GM12878 (cell line): ENCODE measurements at regions not wholly inside any gene's neighbourhood (a gene's known extent, or its start where the extent isn't known, plus 50 kb on each side); places are given as distances from the start of the nearest gene placed in this dataset.

ENCODE experiments used
- ATAC-seq: fragments of 200-7000 bp; cut with Tn5 transposase; 3 replicates; pipeline ENCODE4 v1.9.1; 2020; ENCODE audit warnings: mild to moderate bottlenecking, moderate library complexity
- BruUV-seq: library from RNA; stranded (reverse); fragments of 400-500 nt; replicated peaks from 2 replicates; lab custom pipeline; 2021; lab: Mats Ljungman, UMichigan
- CTCF ChIA-PET: fragments of 300-600 bp; sonication (Branson Sonifier 250); formaldehyde crosslinking; extraction: SDS; loops from one replicate; lab custom pipeline; 2021; ENCODE audit warnings: inconsistent platforms; lab: Yijun Ruan, JAX
- POLR2A ChIA-PET: fragments of 350-600 bp; formaldehyde crosslinking; extraction: SDS; loops from one replicate; lab custom pipeline; 2021; ENCODE audit warnings: inconsistent platforms; lab: Charles Lee
- RAD21 ChIA-PET: fragments of 300-600 bp; sonication (Branson Sonifier 250); formaldehyde crosslinking; loops from one replicate; lab custom pipeline; 2023; ENCODE audit warnings: antibody characterized with exemption; ENCODE audit not compliant: unreplicated experiment; lab: Charles Lee
- SMC1A ChIA-PET: fragments of 300-600 bp; sonication (Branson Sonifier 250); formaldehyde crosslinking; loops from one replicate; lab custom pipeline; 2023; ENCODE audit not compliant: unreplicated experiment, uncharacterized antibody; lab: Charles Lee
- DNase-seq: peaks from one replicate; pipeline ENCODE4 v3.0.0-alpha.2; 2011; ENCODE audit warnings: low read depth, low spot score
- FAIRE-seq: peaks from 3 replicates; lab custom pipeline; 2011; peaks lifted over from hg19 to GRCh38; lab: Jason Lieb, UNC
- H2AFZ ChIP-seq: 2 replicates; pipeline ENCODE4 v1.6.0; 2011; ENCODE audit warnings: low read depth, low read length, control low read depth; ENCODE audit not compliant: control insufficient read depth
- H3K27ac ChIP-seq: 2 replicates; pipeline ENCODE4 v1.5.1; 2011; ENCODE audit warnings: control low read depth; ENCODE audit not compliant: control insufficient read depth, insufficient read depth
- H3K27me3 ChIP-seq, 2 experiments: replicated peaks in 1 of 2; 2 replicates each; pipeline versions ENCODE4 v1.6.0 to v1.6.1; 2011; ENCODE audit warnings: low read length in 1 of 2; ENCODE audit not compliant: control insufficient read depth in 2 of 2, insufficient read depth in 2 of 2
- H3K36me3 ChIP-seq, 2 experiments: 2 replicates each; pipeline ENCODE4 v1.5.1; 2011; ENCODE audit warnings: low read length in 1 of 2; ENCODE audit not compliant: control insufficient read depth in 2 of 2, insufficient read depth in 2 of 2
- H3K4me1 ChIP-seq: 2 replicates; pipeline ENCODE4 v1.6.1; 2011; ENCODE audit warnings: mild to moderate bottlenecking, low read length, moderate library complexity, mixed read lengths; ENCODE audit not compliant: control insufficient read depth, insufficient read depth
- H3K4me2 ChIP-seq: 2 replicates; pipeline ENCODE4 v1.6.0; 2011; ENCODE audit warnings: control low read depth; ENCODE audit not compliant: control insufficient read depth, insufficient read depth
- H3K4me3 ChIP-seq: fragments of 200-600 bp; sonication (generic); 2 replicates; pipeline ENCODE4 v1.5.1; 2016
- H3K79me2 ChIP-seq: 2 replicates; pipeline ENCODE4 v1.6.0; 2011; ENCODE audit warnings: low read length; ENCODE audit not compliant: control insufficient read depth, insufficient read depth
- H3K9ac ChIP-seq: 2 replicates; pipeline ENCODE4 v1.8.0; 2011; ENCODE audit warnings: low read length, control low read depth, mixed read lengths; ENCODE audit not compliant: control insufficient read depth, insufficient read depth
- H3K9me3 ChIP-seq: replicated peaks from 3 replicates; pipeline ENCODE4 v1.5.1; 2011; ENCODE audit warnings: mild to moderate bottlenecking, low read length; ENCODE audit not compliant: control insufficient read depth, insufficient read depth
- H4K20me1 ChIP-seq: 2 replicates; pipeline ENCODE4 v1.6.0; 2011; ENCODE audit not compliant: control insufficient read depth, insufficient read depth
- ATF7 ChIP-seq: fragments of 450-650 bp; IDR thresholded peaks from 2 replicates; pipeline ENCODE4 v1.6.1; 2016; ENCODE audit warnings: low read depth, mild to moderate bottlenecking
- CBX5 ChIP-seq: sonication (generic); IDR thresholded peaks from 2 replicates; pipeline ENCODE4 v1.6.1; 2016; ENCODE audit warnings: low read depth, moderate library complexity, mild to moderate bottlenecking, inconsistent platforms
- CREB1 ChIP-seq: IDR thresholded peaks from 2 replicates; pipeline ENCODE4 v1.6.1; 2012; ENCODE audit warnings: low read depth, mild to moderate bottlenecking, inconsistent platforms
- MEF2B ChIP-seq: fragments of 450-650 bp; IDR thresholded peaks from 2 replicates; pipeline ENCODE4 v1.6.1; 2018; ENCODE audit warnings: mild to moderate bottlenecking, moderate library complexity; ENCODE audit not compliant: partially characterized antibody, poor library complexity, severe bottlenecking
- RAD21 ChIP-seq: IDR thresholded peaks from 2 replicates; pipeline ENCODE4 v1.6.1; 2011; ENCODE audit warnings: mild to moderate bottlenecking, low read depth, low read length, moderate library complexity; ENCODE audit not compliant: insufficient read depth
- RAD51 ChIP-seq: fragments of 450-650 bp; IDR thresholded peaks from 2 replicates; pipeline ENCODE4 v1.6.1; 2016; ENCODE audit warnings: moderate library complexity, mild to moderate bottlenecking, inconsistent platforms
- RB1 ChIP-seq: fragments of 450-650 bp; formaldehyde crosslinking; IDR thresholded peaks from 2 replicates; pipeline ENCODE4 v1.6.1; 2017; ENCODE audit warnings: mild to moderate bottlenecking, borderline replicate concordance
- RBBP5 ChIP-seq: fragments of 200-600 bp; sonication (generic); conservative IDR thresholded peaks from 2 replicates; pipeline ENCODE4 v1.6.1; 2016
- SIN3A ChIP-seq: IDR thresholded peaks from 2 replicates; pipeline ENCODE4 v1.6.1; 2012; ENCODE audit warnings: low read depth, low read length, improper control_type of control experiment
- SUPT20H ChIP-seq: IDR thresholded peaks from 2 replicates; pipeline ENCODE4 v1.6.1; 2011; ENCODE audit warnings: low read depth, mild to moderate bottlenecking, low read length, moderate library complexity, borderline replicate concordance; ENCODE audit not compliant: control insufficient read depth
- USF2 ChIP-seq: IDR thresholded peaks from 2 replicates; pipeline ENCODE4 v1.6.1; 2011; ENCODE audit warnings: low read depth, low read length, improper control_type of control experiment, borderline replicate concordance
- ZNF217 ChIP-seq: fragments of 450-650 bp; IDR thresholded peaks from 2 replicates; pipeline ENCODE4 v1.6.1; 2017; ENCODE audit warnings: antibody characterized with exemption, mild to moderate bottlenecking
- WGBS: methylation state at CpG from one replicate; pipeline ENCODE4 v1.1.6; 2016; ENCODE audit warnings: low lambda C conversion rate; ENCODE audit not compliant: insufficient replicate concordance, insufficient coverage; ENCODE audit errors: missing lambda C conversion rate; 5-methylcytosine and 5-hydroxymethylcytosine counted together
- in situ Hi-C: fragments of 300-500 bp; cut with MboI; formaldehyde crosslinking; loops from 9 replicates; pipeline ENCODE4 v1.14.3; 2018; ENCODE audit warnings: mixed read lengths
- intact Hi-C: fragments of 100-400 bp; cut with micrococcal nuclease; formaldehyde crosslinking; loops from one replicate; pipeline ENCODE4 v1.14.2; 2022; ENCODE audit not compliant: unreplicated experiment
- TF ChIP-seq, protein P1 (sequence below): fragments of 450-650 bp; IDR thresholded peaks from 2 replicates; pipeline ENCODE4 v1.6.1; 2017; ENCODE audit warnings: mild to moderate bottlenecking
- TF ChIP-seq, protein P2 (sequence below): IDR thresholded peaks from 2 replicates; pipeline ENCODE4 v1.6.1; 2011; ENCODE audit warnings: borderline replicate concordance, low read depth, mild to moderate bottlenecking, moderate library complexity, mixed read lengths, low read length; ENCODE audit not compliant: insufficient read depth; ENCODE audit errors: extremely low read length
- TF ChIP-seq, protein P3 (sequence below): IDR thresholded peaks from 2 replicates; pipeline ENCODE4 v1.6.1; 2011; ENCODE audit warnings: borderline replicate concordance, low read depth, mild to moderate bottlenecking, moderate library complexity, low read length; ENCODE audit not compliant: insufficient read depth, poor library complexity, severe bottlenecking

- TF ChIP-seq SIN3A (no peak), MEF2B (no peak), CBX5 (no peak), ZNF217 (no peak), RAD21 (no peak), RBBP5 (no peak)
Measured at GRCh38 chr9:129318121-129319075, 140.3 kb upstream of the IER5L start (continued).

DNA sequence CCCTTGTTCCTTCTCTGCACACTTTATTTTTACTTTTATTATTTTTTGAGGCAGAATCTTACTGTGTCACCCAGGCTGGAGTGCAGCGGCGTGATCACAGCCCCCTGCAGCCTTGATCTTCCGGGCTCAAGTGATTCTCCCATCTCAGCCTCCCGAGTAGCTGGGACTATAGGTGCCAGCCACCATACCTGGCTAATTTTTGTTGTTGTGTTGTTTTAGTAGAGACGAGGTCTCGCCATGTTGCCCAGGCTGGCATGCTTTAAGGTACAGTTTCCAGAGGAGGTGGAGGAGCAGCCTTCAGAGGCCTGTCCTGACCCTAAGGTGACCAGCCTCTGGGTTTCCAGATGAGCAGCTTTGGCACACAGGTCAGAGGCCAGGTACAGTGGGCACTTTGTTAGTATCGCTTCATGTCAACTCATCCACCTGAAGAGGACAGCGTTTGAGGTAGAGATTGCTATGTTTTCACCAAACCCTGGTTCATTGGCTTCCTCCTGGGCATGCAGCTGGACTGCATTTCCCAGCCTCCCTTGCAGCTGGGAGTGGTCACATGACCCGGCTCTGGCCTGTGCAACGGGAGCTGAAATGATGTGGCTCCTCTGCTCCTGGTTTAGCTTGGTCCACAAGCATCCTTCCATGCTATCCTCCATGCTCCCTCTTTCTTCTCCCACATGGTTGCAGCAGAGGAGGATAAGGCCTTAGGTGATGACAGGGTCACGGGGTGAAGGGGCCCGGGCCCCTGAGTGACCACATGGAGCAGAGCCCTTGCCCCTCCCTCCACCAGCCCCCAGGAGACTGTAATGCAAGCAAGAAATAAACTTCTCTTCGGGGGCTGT is 139.3 kb upstream of the IER5L start:
- peak; percentile 44; the same call in 2 of the 3 replicates for ATAC-seq
- DNase-seq: no peak
- no peaks in the 10 kb centered on the region for H3K79me2 ChIP-seq
- H3K36me3 ChIP-seq: no peaks in the 10 kb centered on the region
- BruUV-seq: no TSS peak
- WGBS: 35% methylated on average over 13 of the region's 13 CpGs
- SMC1A ChIA-PET: no interaction called here
- no peaks in the 10 kb centered on the region for H4K20me1 ChIP-seq
- CTCF ChIA-PET: interaction anchor here (0.8 kb wide), 1 partner anchor 466 kb away, joined by 5 read pairs; no protein-coding TSS in a partner anchor
- RAD21 ChIA-PET: no interaction called here
- in situ Hi-C loops (no loop called here), intact Hi-C loops (no loop called here)
- POLR2A ChIA-PET: no interaction called here
- H3K9ac ChIP-seq: no peak overlapping the region
- no peak overlapping the region for H2AFZ ChIP-seq
- no peak overlapping the region for H3K4me3 ChIP-seq
- peak; percentile 23 for FAIRE-seq
- H3K27ac ChIP-seq: no peak overlapping the region
- peaks cover 12% of the 10 kb centered on the region for H3K4me1 ChIP-seq
- no peaks in the 10 kb centered on the region for H3K9me3 ChIP-seq
- H3K4me2 ChIP-seq: no peak overlapping the region
- no peaks in the 10 kb centered on the region; a peak in 1 of 4 replicates for H3K27me3 ChIP-seq
- TF ChIP-seq RAD51 (peak; percentile 26; the same call in 1 of the 2 replicates), ATF7 (no peak), CREB1 (no peak), MEF2B (no peak), USF2 (no peak; the same call in 1 of the 2 replicates), SUPT20H (no peak), RB1 (no peak)
- TF ChIP-seq, protein P1, sequence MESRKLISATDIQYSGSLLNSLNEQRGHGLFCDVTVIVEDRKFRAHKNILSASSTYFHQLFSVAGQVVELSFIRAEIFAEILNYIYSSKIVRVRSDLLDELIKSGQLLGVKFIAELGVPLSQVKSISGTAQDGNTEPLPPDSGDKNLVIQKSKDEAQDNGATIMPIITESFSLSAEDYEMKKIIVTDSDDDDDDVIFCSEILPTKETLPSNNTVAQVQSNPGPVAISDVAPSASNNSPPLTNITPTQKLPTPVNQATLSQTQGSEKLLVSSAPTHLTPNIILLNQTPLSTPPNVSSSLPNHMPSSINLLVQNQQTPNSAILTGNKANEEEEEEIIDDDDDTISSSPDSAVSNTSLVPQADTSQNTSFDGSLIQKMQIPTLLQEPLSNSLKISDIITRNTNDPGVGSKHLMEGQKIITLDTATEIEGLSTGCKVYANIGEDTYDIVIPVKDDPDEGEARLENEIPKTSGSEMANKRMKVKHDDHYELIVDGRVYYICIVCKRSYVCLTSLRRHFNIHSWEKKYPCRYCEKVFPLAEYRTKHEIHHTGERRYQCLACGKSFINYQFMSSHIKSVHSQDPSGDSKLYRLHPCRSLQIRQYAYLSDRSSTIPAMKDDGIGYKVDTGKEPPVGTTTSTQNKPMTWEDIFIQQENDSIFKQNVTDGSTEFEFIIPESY: no peak
- TF ChIP-seq, protein P2, sequence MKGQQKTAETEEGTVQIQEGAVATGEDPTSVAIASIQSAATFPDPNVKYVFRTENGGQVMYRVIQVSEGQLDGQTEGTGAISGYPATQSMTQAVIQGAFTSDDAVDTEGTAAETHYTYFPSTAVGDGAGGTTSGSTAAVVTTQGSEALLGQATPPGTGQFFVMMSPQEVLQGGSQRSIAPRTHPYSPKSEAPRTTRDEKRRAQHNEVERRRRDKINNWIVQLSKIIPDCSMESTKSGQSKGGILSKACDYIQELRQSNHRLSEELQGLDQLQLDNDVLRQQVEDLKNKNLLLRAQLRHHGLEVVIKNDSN: peak; percentile 82
- TF ChIP-seq, protein P3, sequence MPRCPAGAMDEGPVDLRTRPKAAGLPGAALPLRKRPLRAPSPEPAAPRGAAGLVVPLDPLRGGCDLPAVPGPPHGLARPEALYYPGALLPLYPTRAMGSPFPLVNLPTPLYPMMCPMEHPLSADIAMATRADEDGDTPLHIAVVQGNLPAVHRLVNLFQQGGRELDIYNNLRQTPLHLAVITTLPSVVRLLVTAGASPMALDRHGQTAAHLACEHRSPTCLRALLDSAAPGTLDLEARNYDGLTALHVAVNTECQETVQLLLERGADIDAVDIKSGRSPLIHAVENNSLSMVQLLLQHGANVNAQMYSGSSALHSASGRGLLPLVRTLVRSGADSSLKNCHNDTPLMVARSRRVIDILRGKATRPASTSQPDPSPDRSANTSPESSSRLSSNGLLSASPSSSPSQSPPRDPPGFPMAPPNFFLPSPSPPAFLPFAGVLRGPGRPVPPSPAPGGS: no peak
